GM23338 (cell line): ENCODE measurements at regions not wholly inside any gene's neighbourhood (a gene's known extent, or its start where the extent isn't known, plus 50 kb on each side); places are given as distances from the start of the nearest gene placed in this dataset.

Experiments used
- ATAC-seq: fragments of 200-7000 bp; cut with Tn5 transposase; 3 replicates; pipeline ENCODE4 v1.9.1; 2020
- DNase-seq: peaks from one replicate; pipeline ENCODE4 v3.0.0-alpha.2; 2015; ENCODE audit warnings: low spot score
- H2AFZ ChIP-seq: fragments of 200-600 bp; sonication (generic); 2 replicates; pipeline ENCODE4 v1.8.0; 2016; ENCODE audit warnings: antibody characterized with exemption, mild to moderate bottlenecking, moderate library complexity
- H3F3A ChIP-seq: fragments of 200-600 bp; sonication (generic); replicated peaks from 2 replicates; pipeline ENCODE4 v1.8.0; 2017; ENCODE audit warnings: antibody characterized with exemption, mixed run types, low read depth
- H3K27ac ChIP-seq: fragments of 200-600 bp; sonication (generic); 2 replicates; pipeline ENCODE4 v1.6.1; 2016; ENCODE audit warnings: low read depth
- H3K27me3 ChIP-seq: fragments of 200-600 bp; sonication (generic); 2 replicates; pipeline ENCODE4 v1.8.0; 2016; ENCODE audit warnings: mild to moderate bottlenecking, mixed run types, moderate library complexity; ENCODE audit not compliant: insufficient read depth
- H3K36me3 ChIP-seq: fragments of 200-600 bp; sonication (generic); 2 replicates; pipeline ENCODE4 v1.8.0; 2016; ENCODE audit warnings: mild to moderate bottlenecking; ENCODE audit not compliant: insufficient read depth
- H3K4me1 ChIP-seq: fragments of 200-600 bp; sonication (generic); 2 replicates; pipeline ENCODE4 v1.8.0; 2016; ENCODE audit warnings: mild to moderate bottlenecking, moderate library complexity; ENCODE audit not compliant: insufficient read depth
- H3K4me2 ChIP-seq: fragments of 200-600 bp; sonication (generic); 2 replicates; pipeline ENCODE4 v1.7.1; 2017; ENCODE audit warnings: mixed run types
- H3K4me3 ChIP-seq: fragments of 200-600 bp; sonication (generic); 2 replicates; pipeline ENCODE4 v1.6.1; 2016; ENCODE audit warnings: mixed run types
- H3K79me2 ChIP-seq: fragments of 200-600 bp; sonication (generic); replicated peaks from 2 replicates; pipeline ENCODE4 v1.8.0; 2017; ENCODE audit warnings: mild to moderate bottlenecking; ENCODE audit not compliant: insufficient read depth
- H3K9me2 ChIP-seq: fragments of 200-600 bp; sonication (generic); 2 replicates; pipeline ENCODE4 v1.8.0; 2017; ENCODE audit not compliant: insufficient read depth
- H4K20me1 ChIP-seq: fragments of 200-600 bp; sonication (generic); replicated peaks from 2 replicates; pipeline ENCODE4 v1.8.0; 2017; ENCODE audit warnings: mild to moderate bottlenecking; ENCODE audit not compliant: insufficient read depth
- H3K27ac Mint-ChIP-seq: 2 replicates; pipeline ENCODE4 v1.8.0; 2020; ENCODE audit warnings: inconsistent platforms, mild to moderate bottlenecking, moderate library complexity, mixed read lengths
- H3K27me3 Mint-ChIP-seq: 3 replicates; pipeline ENCODE4 v1.8.0; 2022; ENCODE audit warnings: low read depth, mild to moderate bottlenecking, moderate library complexity, mixed read lengths, inconsistent platforms; ENCODE audit not compliant: insufficient read depth, poor library complexity
- H3K36me3 Mint-ChIP-seq: 3 replicates; pipeline ENCODE4 v1.8.0; 2021; ENCODE audit warnings: low read depth, mild to moderate bottlenecking, inconsistent platforms, moderate library complexity, mixed read lengths
- H3K4me1 Mint-ChIP-seq: 3 replicates; pipeline ENCODE4 v1.8.0; 2020; ENCODE audit warnings: mild to moderate bottlenecking, inconsistent platforms, mixed read lengths
- H3K4me3 Mint-ChIP-seq: 3 replicates; pipeline ENCODE4 v1.8.0; 2021; ENCODE audit warnings: moderate library complexity, mild to moderate bottlenecking, inconsistent platforms, mixed read lengths
- H3K9me3 Mint-ChIP-seq: 3 replicates; pipeline ENCODE4 v1.8.0; 2020; ENCODE audit warnings: moderate library complexity, mild to moderate bottlenecking, inconsistent platforms, mixed read lengths
- EZH2 ChIP-seq: fragments of 200-600 bp; sonication (generic); IDR thresholded peaks from one replicate; pipeline ENCODE4 v1.8.0; 2017; ENCODE audit warnings: antibody characterized with exemption, mild to moderate bottlenecking, low read depth; ENCODE audit not compliant: unreplicated experiment
- EZH2phosphoT487 ChIP-seq: fragments of 200-600 bp; sonication (generic); IDR thresholded peaks from one replicate; pipeline ENCODE4 v1.8.1; 2018; ENCODE audit warnings: antibody characterized with exemption; ENCODE audit not compliant: unreplicated experiment
- JUNB ChIP-seq: IDR thresholded peaks from one replicate; pipeline ENCODE4 v1.6.1; 2016; ENCODE audit warnings: antibody characterized with exemption; ENCODE audit not compliant: unreplicated experiment
- NANOG ChIP-seq: IDR thresholded peaks from 2 replicates; pipeline ENCODE4 v1.6.1; 2016; ENCODE audit warnings: antibody characterized with exemption, borderline replicate concordance
- POLR2AphosphoS5 ChIP-seq: IDR thresholded peaks from 2 replicates; pipeline ENCODE4 v1.6.1; 2016; ENCODE audit warnings: antibody characterized with exemption, low read depth
- REST ChIP-seq: IDR thresholded peaks from one replicate; pipeline ENCODE4 v1.6.1; 2018; ENCODE audit warnings: antibody characterized with exemption; ENCODE audit not compliant: unreplicated experiment
- STAT1 ChIP-seq: IDR thresholded peaks from one replicate; pipeline ENCODE4 v1.6.1; 2016; ENCODE audit warnings: antibody characterized with exemption; ENCODE audit not compliant: unreplicated experiment
- ZNF114 ChIP-seq: fragments of 250-450 bp; sonication (Bioruptor Pico); IDR thresholded peaks from 2 replicates; pipeline ENCODE4 v1.5.0; 2020; ENCODE audit warnings: mild to moderate bottlenecking, moderate library complexity
- ZNF331 ChIP-seq: fragments of 250-450 bp; sonication (Bioruptor Pico); IDR thresholded peaks from 2 replicates; pipeline ENCODE4 v1.5.0; 2020; ENCODE audit warnings: low read depth, mild to moderate bottlenecking, moderate library complexity
- TF ChIP-seq, protein P1 (sequence below), 2 experiments: fragments of 200-600 bp in 1 of 2; sonication (generic) in 1 of 2; conservative IDR thresholded peaks; 2 replicates each; pipeline versions ENCODE4 v1.5.1 to v1.6.1; 2016 to 2017; ENCODE audit warnings: antibody characterized with exemption in 2 of 2, low read depth in 2 of 2, mild to moderate bottlenecking in 2 of 2, moderate library complexity in 1 of 2
- TF ChIP-seq, protein P2 (sequence below): fragments of 250-450 bp; sonication (Bioruptor Pico); IDR thresholded peaks from 2 replicates; pipeline ENCODE4 v1.5.0; 2020; ENCODE audit warnings: mild to moderate bottlenecking, moderate library complexity

- H3K36me3 ChIP-seq = no peaks in the 10 kb centered on the region
- no peak overlapping the region for H3K4me3 Mint-ChIP-seq
- H3K27ac Mint-ChIP-seq = no peak overlapping the region
- no peaks in the 10 kb centered on the region for H3K36me3 Mint-ChIP-seq
- no peaks in the 10 kb centered on the region for H3K9me3 Mint-ChIP-seq
- H3K27me3 ChIP-seq = no peaks in the 10 kb centered on the region
- H4K20me1 ChIP-seq = no peaks in the 10 kb centered on the region
- peaks cover 2% of the 10 kb centered on the region for H3K27me3 Mint-ChIP-seq
- no peaks in the 10 kb centered on the region for H3F3A ChIP-seq
- ATAC-seq (no peak), DNase-seq (no peak)
- H3K4me1 ChIP-seq = peaks cover 29% of the 10 kb centered on the region
- H3K27ac ChIP-seq = no peak overlapping the region
- peaks cover 48% of the 10 kb centered on the region for H3K4me1 Mint-ChIP-seq
- H3K4me2 ChIP-seq = no peak overlapping the region
- H2AFZ ChIP-seq = no peak overlapping the region
- no peak overlapping the region for H3K4me3 ChIP-seq
- no peak for TF ChIP-seq STAT1
- no peak for TF ChIP-seq NANOG
- TF ChIP-seq, protein P1, sequence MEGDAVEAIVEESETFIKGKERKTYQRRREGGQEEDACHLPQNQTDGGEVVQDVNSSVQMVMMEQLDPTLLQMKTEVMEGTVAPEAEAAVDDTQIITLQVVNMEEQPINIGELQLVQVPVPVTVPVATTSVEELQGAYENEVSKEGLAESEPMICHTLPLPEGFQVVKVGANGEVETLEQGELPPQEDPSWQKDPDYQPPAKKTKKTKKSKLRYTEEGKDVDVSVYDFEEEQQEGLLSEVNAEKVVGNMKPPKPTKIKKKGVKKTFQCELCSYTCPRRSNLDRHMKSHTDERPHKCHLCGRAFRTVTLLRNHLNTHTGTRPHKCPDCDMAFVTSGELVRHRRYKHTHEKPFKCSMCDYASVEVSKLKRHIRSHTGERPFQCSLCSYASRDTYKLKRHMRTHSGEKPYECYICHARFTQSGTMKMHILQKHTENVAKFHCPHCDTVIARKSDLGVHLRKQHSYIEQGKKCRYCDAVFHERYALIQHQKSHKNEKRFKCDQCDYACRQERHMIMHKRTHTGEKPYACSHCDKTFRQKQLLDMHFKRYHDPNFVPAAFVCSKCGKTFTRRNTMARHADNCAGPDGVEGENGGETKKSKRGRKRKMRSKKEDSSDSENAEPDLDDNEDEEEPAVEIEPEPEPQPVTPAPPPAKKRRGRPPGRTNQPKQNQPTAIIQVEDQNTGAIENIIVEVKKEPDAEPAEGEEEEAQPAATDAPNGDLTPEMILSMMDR (conservative IDR thresholded peaks at IDR 0.05; ENCODE audit: low read depth in 2 of 2) = no peak
- no peak for TF ChIP-seq JUNB
- TF ChIP-seq, protein P2, sequence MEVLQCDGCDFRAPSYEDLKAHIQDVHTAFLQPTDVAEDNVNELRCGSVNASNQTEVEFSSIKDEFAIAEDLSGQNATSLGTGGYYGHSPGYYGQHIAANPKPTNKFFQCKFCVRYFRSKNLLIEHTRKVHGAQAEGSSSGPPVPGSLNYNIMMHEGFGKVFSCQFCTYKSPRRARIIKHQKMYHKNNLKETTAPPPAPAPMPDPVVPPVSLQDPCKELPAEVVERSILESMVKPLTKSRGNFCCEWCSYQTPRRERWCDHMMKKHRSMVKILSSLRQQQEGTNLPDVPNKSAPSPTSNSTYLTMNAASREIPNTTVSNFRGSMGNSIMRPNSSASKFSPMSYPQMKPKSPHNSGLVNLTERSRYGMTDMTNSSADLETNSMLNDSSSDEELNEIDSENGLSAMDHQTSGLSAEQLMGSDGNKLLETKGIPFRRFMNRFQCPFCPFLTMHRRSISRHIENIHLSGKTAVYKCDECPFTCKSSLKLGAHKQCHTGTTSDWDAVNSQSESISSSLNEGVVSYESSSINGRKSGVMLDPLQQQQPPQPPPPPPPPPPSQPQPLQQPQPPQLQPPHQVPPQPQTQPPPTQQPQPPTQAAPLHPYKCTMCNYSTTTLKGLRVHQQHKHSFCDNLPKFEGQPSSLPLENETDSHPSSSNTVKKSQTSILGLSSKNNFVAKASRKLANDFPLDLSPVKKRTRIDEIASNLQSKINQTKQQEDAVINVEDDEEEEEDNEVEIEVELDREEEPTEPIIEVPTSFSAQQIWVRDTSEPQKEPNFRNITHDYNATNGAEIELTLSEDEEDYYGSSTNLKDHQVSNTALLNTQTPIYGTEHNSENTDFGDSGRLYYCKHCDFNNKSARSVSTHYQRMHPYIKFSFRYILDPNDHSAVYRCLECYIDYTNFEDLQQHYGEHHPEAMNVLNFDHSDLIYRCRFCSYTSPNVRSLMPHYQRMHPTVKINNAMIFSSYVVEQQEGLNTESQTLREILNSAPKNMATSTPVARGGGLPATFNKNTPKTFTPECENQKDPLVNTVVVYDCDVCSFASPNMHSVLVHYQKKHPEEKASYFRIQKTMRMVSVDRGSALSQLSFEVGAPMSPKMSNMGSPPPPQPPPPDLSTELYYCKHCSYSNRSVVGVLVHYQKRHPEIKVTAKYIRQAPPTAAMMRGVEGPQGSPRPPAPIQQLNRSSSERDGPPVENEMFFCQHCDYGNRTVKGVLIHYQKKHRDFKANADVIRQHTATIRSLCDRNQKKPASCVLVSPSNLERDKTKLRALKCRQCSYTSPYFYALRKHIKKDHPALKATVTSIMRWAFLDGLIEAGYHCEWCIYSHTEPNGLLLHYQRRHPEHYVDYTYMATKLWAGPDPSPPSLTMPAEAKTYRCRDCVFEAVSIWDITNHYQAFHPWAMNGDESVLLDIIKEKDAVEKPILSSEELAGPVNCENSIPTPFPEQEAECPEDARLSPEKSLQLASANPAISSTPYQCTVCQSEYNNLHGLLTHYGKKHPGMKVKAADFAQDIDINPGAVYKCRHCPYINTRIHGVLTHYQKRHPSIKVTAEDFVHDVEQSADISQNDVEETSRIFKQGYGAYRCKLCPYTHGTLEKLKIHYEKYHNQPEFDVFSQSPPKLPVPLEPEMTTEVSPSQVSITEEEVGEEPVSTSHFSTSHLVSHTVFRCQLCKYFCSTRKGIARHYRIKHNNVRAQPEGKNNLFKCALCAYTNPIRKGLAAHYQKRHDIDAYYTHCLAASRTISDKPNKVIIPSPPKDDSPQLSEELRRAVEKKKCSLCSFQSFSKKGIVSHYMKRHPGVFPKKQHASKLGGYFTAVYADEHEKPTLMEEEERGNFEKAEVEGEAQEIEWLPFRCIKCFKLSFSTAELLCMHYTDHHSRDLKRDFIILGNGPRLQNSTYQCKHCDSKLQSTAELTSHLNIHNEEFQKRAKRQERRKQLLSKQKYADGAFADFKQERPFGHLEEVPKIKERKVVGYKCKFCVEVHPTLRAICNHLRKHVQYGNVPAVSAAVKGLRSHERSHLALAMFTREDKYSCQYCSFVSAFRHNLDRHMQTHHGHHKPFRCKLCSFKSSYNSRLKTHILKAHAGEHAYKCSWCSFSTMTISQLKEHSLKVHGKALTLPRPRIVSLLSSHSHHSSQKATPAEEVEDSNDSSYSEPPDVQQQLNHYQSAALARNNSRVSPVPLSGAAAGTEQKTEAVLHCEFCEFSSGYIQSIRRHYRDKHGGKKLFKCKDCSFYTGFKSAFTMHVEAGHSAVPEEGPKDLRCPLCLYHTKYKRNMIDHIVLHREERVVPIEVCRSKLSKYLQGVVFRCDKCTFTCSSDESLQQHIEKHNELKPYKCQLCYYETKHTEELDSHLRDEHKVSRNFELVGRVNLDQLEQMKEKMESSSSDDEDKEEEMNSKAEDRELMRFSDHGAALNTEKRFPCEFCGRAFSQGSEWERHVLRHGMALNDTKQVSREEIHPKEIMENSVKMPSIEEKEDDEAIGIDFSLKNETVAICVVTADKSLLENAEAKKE (CRISPR knock-in tag) = no peak
- TF ChIP-seq EZH2 = no peak
- no peak for TF ChIP-seq EZH2phosphoT487
- TF ChIP-seq POLR2AphosphoS5 = no peak
- TF ChIP-seq REST = no peak
- TF ChIP-seq ZNF331 (CRISPR knock-in tag) = no peak
- no peak for TF ChIP-seq ZNF114
- H3K9me2 ChIP-seq = no peaks in the 10 kb centered on the region
- H3K79me2 ChIP-seq = no peaks in the 10 kb centered on the region
Observed at GRCh38 chr2:59660262-59660661, 893.2 kb downstream of the BCL11A start.
